ENCODE measurements at regions not wholly inside any gene's neighbourhood (a gene's known extent, or its start where the extent isn't known, plus 50 kb on each side); places are given as distances from the start of the nearest gene placed in this dataset.

DNA sequence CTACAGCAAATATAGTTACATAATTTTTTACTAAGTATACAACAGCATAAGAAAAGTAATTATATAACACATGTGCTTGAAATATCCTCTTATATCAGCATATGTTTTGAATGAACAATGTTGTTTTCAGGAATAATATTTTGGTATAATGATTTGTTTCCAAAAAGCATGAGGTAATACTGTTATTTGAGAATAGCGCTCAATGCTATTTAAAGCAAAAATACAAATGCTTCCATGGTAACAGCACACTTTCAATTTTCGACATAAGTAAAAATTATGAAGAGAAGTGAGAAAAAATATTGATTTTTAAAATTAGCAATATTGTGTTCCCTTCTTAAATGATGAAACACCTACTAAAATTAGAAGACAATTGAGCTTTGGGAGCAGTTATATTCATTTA, 715.9 kb upstream of the ATXN8OS start:
- no peak for DNase-seq

DNA sequence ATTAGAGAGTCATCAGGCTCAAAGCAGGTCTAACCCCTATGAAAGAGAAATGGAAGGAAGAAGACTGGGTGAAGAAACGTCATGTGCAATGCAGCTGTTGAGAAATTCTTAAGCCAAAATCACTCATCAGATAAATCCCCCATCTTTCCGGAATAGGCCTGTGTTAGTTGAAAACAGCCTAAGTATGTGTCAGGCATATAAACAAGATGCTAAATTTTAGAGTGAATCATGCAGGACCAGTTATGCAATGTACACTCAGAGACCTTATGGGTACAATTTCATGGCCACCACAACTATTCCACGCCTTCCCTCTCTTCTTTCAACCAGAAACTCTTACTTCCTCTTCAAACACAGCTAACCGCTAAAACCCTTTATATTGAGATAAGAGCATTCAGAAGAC, 717.7 kb upstream of the ATXN8OS start:
- DNase-seq: no peak

DNA sequence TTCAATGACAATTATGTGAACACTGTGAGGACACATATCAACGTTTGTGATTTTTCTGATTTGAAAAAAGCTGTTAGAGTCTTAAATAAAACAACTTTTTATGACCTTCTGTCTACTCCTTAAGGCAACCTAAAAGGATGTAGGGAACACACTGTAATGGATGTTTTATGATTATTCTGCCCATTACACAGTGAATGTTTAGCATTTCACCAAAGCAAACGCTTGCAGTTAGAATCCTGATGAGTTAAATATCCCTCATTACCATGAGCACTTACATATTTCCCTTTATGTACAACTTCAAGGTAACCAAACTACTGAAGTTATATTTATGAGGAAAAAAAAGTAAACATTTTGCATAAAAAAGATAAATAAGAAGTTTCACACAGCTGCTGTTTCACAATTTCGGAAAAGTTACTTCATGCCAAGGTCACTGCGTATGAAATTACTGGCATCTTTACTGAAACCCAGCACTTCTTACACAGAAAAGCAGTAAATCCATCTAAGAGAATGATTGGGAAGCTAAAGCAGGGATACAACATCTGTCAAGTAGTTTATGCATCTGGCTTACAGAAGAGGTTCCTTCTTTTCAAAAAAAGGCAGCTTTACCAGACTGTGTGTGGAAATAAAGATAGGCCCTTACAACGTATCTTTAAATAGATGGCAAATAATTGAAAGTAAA, 733.7 kb upstream of the ATXN8OS start:
- no peak for DNase-seq

DNA sequence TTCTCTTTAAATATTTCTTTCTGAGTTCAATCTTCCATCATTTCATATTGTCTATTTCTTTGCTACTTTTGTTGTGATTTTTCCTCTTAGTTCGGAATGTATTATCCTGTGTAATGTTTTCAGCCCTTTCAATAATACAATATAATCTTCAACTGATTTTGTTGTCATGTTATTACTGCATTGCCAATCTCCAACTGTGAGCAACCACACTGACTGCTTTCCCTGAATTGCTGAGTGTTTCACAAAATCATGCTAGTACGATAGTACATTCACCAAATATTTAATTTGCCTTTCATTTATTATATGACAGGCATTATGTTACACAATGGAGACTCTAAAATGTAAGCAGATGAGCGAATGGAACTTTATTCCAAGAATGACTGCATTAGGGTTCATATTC, 744.3 kb upstream of the ATXN8OS start:
- no peak for DNase-seq

DNA sequence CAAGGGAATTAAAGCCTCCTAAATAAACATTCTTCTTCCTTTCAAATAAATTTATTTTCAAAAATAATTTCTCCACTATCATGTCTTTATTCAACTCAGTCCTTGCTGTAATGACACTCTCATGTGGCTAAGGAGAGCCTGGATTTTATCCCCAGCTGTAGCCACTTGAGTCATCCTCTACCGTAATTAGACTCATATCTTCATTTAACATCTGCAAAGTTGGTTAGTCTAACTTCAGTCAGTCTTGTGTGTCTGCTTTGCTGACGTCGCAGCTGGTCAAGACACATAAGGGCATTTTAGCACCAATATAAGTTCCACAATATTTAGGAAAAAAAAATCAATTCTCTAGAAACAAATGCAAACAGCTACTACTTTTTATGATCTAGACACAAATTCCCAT, 776.4 kb upstream of the ATXN8OS start:
- no peak for DNase-seq

DNA sequence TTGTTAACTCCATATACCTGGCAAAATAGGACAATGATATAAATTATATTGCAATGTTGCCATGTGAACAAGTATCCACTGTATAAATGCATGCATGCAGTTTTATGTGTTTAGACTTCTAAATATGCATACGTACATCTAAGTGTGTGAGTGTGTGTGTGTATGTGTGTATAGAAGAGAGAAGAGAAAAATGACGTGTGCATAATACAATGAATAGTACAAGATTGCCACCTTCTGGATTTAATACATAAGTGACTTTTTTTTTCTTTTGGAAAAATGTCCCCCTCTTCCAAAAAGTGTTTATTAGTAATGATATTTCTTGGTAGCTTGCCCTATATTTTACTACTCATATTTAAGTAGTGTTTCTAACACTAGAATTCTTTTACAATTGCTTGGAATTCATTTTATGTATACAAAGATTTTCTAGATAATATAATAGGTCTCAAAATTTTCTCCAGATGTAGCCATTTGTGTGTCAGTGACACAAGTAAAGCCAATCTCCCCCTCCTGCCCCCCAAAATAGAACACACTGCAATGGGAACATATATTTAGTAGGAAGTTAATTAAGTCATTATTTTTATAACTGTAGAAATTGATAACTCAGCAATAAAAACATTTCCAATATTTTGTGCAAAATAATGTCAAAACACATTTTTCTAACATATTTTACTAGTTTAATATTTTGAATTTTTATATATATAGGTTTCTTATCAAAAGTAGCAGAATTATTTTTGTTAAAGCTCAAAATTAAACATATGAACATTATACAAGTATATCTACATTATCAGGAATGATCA, 783.3 kb upstream of the ATXN8OS start:
- no peak for DNase-seq

DNA sequence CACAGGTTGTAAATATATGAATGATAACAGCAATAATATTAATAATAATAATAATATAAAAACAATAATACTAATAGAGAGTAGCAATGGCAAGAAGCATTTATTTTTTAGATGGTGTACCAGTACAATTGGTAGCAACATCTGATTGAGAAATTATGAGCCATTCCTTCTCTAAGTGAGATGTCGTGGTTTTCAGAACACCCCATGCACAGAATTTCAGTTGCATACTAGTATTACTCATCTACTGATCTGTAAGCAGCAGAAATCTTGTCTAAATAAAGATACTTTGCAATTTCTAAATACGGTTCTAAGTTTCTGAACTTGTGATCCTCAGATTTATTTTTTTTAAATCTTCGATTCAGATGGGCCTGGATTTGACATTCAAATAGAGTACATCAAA, 788.0 kb upstream of the ATXN8OS start:
- DNase-seq: no peak

DNA sequence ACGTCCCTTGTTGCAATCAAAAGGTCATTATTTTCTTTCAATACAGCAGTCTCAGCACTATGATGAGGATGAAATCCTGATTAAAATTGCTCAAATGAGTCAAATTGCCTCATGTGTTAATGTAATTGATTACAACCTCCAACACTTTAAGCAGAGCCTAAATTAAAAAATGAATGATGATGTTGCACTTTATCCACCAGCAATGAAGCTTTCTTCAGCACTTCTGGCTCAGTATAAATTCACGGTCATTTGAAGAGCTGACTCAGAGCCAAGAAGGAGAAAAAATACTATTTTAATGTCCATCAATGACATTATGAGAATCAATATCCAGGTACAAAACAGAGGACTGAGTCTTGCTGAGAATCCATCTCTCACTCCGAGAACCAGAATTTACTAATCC, 792.6 kb upstream of the ATXN8OS start:
- no peak for DNase-seq

DNA sequence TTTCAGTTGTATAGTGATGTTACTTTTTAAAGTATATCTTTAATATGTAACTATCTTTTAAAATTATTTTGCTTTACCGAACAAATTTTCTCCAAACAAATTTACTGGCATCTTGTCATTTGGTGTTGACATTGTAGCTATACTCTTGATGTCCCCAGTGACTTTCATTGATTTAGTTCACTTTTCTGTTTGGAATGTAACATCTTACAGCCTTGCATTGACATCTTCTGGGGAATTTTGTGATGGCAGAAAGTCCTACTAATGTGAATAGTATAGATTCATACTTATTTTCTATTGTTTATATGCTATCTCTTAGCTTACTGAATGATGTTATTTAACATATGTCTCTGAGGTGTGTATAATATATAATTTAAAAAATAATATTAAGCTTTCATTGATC, 800.9 kb upstream of the ATXN8OS start:
- DNase-seq: no peak

DNA sequence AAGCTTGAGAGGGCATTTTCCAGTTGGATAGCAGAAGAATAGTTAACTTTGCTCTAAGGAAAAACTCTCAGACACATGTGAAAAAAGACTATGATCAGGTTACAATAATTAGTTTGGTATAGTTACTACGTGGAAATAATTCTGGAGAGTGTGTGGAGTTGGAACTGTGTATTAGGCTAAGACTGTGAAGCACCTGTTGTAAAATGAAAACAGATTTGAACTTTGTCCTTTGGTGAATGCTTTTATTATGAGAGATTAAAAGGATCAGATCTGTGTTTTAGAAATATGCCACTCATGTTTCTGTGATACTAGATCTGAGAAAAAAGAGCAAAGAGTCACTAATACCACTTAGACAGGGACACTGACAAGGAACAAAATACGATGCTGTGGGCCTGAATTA, 807.5 kb upstream of the ATXN8OS start:
- DNase-seq: no peak

DNA sequence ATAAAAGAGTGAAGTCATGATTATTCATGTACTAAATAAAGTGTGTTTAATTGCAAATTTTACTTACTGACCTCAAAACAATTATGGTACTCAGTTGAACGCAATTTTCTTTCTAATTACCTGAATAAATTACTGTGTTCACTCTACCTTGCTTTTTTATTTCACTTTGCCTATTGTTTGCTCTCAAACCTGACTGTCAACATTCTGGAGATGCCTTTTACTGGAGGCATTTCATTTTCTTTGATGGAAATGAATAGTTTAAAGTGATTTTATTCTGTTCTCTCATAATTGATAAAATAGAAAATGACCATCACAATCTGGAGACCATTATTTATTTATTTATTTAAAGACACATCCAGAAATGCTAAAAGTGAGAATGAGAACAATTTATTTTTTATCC, 811.5 kb upstream of the ATXN8OS start:
- no peak for DNase-seq

DNA sequence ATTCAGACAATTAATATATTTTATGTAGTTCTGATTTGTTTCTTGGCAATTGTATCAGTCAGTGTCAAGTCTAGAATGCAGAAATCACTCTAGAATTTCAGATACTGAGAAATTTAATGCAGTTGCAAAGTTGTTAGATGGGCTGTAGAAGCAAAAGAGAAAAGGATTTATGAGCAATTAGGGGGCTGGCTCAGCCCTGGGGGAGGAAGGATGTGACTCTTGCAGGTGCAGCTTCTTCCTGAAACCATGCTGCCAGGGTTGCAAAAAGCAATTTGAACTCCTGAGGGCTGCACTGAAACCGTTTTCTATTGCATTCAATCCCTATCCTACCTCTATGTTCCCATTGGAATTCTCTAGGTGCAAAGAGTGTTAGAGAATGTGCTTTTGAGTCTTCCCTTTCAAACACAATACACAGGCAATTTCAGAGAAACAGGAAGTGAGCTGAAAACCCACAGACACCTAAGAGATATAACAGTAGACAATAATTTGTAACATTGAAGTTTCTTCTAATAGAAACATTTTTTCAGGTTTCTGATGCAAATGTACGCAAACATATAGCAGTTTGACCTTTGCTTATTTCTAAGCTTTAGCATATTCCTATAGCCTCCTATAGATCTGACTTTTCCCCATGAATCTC, 814.7 kb upstream of the ATXN8OS start:
- DNase-seq: no peak

DNA sequence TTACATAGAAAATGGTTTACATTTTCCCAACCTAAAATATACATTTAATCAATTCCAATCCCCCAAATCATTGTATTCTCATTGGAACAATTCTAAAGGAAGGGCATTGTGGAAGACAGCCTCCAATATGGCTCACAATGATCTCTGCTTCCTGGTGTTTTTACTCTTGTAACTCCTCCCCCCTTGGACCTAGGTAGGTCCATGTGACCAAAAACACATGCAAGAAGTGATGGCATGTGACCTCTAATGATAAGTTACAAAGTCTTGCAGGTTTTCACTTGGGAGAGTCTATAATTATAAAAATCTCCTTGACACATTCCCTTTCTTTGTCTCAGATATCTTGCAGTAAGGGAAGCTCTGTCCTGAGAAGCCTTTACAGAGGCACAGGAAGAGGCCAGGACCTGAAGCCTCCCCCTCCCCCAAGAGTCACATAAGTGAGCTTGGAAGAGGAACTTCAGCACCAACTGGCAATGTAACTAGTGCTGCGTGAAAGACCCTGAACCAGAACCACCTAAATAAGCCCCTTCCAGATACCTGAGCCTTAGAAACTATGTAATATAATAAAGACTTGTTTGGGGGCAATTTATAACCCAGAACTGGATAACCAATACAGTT, 816.2 kb upstream of the ATXN8OS start:
- DNase-seq: no peak

DNA sequence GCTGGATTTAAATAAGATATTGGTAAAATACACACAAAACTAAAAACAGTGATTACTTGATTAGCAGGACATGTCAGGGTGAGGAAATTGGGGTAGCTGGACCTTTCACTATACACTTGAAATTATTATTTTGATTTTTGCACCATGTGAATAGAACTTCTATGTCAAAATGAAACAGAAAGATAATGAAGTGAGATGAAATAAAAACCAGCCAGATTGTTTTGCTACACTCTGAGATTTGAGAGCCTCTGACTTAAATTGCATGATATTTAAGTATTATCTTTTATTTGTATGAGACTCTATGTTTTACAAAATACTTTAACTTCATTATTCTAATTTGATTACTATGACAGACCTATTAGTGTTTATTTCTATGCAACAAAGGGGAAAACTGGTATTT, 819.6 kb upstream of the ATXN8OS start:
- DNase-seq: no peak

DNA sequence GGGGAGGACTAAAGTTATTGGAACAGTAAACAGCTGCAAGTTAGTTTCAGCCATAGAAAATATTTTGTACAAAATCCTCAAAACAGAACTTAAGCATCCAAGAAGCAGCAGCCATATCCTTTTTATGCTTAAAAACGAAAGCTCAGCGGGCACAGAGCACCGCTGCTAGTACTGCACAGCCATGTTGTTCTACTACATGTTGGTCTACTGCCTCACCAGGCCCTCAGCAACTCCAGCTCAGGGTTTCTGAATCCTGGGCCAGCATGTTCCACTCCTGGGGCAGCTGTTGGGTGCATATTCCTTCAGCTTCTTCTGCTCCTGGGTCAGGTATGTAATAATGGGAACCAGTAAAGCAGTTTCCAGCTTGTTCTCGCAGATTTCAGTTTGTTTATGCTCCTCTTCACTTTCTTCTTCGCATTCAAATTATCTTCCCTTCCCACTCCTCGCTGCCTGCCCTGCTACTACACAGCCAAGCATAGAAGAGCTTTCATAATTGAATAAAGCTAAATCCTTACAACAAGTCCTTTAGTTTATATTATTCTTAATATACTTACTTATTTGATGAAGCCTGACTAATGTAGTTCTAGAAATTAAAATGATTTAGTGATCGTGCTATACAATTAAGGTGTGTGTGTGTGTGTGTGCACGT, 820.5 kb upstream of the ATXN8OS start:
- no peak for DNase-seq

DNA sequence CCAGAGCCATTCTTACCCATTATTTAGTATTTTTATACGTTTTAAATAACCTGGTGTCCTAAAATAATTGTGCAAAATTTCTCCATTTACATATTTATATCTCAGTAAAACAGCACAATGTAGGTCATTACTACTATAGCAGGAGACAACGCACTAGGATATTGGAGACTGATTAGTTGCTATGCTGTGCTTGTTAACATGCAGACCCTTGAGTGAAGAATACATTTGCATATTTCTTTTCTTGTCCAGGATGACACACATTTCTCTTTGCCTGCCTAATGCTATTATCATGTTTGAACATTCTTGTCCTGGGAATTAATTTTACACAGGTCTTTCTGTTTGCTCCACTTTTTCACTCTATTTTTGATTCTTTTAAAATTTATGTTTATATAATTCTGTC, 823.8 kb upstream of the ATXN8OS start:
- no peak for DNase-seq

DNA sequence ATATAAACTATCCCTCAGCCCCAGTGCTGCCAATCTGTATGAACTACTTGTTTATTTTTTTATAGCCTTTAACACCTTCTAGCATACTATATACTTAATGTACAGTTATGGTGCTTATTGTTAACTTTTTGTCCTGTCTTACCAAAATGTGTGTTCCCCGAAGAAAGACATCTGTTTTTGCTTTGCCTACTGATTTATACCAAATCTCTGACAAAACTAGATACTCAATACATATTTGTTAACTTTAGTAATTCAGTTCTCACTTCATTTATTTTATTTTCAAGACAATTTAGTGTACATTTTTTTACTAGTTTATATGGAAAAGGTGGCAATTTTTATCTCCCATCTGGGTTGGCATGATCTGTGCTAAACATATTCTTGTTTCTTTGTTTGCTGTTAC, 824.3 kb upstream of the ATXN8OS start:
- no peak for DNase-seq

DNA sequence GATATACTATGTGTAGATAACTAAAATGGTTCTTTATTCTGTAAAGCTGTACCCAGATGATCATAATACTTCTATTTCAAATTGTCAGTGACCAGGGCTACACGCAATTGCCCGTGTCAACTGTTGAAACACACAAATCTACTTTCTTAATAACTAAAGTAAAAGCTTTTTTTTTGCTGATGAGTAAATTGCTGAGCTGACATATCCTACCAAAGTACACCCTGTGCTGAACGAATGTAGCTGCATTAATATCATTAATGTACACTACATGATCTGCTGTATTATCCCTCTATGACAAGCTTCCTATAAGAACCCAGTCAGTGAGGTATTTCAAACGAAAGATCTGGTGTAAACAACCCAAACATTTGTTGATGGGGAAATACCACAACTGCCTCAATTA, 827.2 kb upstream of the ATXN8OS start:
- DNase-seq: no peak

DNA sequence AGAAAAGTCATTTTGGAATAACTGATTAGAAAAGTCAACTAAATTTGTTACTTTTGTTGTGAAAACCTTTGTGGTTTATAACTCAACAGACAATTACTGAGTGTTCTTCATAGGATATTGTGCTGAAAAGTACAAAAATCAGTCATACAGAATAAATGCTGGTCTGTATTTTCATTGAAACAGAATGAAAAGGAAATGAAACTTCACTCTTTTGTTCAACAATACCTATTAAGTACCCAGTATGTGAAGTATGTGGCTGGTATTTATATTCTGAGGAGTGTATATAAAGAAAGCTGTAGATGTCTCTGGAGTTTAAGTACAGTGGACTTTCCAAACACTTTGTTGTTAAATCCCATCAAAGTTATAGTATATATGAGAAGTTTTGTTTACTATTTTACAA, 828.4 kb upstream of the ATXN8OS start:
- no peak for DNase-seq

DNA sequence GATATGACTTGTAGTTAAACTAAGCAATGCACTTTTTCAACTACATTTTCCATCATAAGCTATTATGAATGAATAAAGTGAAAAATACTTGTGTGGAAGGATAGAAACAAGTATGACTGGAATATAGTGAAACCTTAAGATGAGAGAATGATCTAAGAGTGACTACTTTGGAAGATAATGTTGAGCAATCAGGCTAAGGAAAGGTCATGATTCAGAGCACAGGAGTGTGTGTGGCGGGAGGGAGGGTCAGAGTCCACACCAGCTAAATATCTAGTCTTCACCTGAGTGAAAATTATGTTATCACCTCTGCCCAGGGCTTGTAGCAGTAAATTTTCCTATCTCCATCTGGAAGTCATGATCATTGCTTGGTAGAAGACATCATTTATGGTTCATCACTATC, 833.4 kb upstream of the ATXN8OS start:
- no peak for DNase-seq

DNA sequence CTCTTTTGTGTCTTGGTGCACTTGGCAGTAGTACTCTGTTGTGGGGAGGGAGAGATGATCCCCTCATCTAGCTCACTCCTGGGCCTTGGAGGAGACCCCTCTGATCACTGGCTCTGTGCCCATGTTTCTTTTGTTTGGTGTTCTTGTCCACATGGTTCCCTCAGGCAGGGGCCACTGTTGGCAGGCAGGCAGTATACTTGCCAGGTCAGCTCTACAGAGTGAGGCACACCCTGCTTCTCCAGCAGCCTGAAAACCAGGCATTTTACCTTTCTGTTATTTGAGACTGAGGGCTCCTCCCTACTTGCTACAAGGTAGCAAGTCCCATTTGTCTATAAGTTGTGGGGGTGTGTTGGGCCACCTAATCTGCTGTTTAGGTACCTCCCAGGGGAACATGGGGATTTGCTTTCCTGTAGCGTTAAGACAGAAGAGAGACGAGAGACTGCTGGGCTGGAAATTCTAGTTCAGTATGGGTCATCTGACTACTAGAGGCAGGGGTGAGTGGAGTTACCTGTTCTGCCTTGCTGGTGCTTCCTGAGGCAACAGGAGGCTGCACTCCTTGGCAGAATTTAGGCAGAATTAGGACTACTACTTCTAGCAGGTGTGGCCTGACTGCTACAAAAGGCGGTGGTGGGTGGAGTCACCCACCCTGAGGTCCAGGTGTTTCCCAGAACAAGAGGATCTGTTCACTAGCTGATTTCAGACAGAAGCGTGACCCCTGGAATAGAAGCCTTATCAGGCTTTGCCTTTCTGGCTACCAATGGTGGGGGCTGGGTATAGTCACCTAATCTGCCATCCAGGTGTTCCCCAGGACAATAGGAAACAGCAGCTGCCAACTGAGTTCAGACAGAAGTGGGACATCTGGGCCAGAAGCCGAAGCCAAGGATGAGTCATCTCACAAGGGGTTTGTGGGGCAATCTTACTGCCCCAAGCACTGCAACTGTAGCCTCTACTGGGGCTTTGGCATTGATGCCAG, 843.0 kb upstream of the ATXN8OS start:
- DNase-seq: peak; percentile 29

DNA sequence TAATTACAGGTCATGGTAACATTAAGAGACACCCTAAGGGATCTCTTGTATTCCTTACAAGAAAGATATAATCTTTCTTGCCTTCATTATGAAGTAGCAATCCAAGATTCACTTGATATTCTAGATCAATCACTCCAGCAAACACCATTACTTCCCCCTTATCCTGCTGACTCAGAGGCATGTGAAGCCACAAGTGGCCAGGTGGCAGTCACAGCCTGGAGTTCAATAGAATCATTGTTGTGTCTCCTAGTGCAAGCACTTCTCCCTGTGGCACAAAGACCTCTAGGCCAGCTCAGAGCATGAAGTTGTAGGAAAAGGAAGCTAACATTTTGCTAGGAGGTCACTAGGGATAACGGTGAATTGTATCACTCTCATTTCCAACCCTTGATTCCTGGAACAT, 864.3 kb upstream of the ATXN8OS start:
- peak; percentile 1 for DNase-seq
